ENCODE measurements at regions not wholly inside any gene's neighbourhood (a gene's known extent, or its start where the extent isn't known, plus 50 kb on each side); places are given as distances from the start of the nearest gene placed in this dataset.

DNA sequence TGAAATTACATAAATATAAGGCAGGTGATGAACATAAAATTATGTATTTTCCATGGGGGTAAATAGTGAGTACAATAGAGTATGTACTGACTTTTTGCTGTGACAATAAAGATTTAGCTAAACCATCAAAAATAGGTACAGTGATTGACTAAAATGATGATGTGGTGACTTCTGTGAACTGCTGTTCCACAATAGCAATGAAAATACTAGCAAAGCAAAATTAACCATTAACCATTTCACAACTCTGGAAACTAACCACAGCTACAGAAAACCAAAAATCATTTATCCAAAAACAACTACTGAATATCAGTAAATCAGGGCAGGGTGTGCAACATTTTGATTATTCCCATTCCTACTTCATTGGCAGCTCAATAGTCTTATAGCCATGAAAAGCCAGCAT is 161.4 kb upstream of the GYPC start:
- TF ChIP-seq, protein P1, sequence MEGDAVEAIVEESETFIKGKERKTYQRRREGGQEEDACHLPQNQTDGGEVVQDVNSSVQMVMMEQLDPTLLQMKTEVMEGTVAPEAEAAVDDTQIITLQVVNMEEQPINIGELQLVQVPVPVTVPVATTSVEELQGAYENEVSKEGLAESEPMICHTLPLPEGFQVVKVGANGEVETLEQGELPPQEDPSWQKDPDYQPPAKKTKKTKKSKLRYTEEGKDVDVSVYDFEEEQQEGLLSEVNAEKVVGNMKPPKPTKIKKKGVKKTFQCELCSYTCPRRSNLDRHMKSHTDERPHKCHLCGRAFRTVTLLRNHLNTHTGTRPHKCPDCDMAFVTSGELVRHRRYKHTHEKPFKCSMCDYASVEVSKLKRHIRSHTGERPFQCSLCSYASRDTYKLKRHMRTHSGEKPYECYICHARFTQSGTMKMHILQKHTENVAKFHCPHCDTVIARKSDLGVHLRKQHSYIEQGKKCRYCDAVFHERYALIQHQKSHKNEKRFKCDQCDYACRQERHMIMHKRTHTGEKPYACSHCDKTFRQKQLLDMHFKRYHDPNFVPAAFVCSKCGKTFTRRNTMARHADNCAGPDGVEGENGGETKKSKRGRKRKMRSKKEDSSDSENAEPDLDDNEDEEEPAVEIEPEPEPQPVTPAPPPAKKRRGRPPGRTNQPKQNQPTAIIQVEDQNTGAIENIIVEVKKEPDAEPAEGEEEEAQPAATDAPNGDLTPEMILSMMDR (IDR thresholded peaks at IDR 0.05; ENCODE audit: low read depth, low read length): no peak
- TF ChIP-seq, protein P2, sequence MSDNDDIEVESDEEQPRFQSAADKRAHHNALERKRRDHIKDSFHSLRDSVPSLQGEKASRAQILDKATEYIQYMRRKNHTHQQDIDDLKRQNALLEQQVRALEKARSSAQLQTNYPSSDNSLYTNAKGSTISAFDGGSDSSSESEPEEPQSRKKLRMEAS (IDR thresholded peaks at IDR 0.05; ENCODE audit: low read depth, low read length): no peak
- no peak for TF ChIP-seq POLR2A (IDR thresholded peaks at IDR 0.05; ENCODE audit: extremely low read depth, insufficient read length)

Data from NB4 (cell line).